Caco-2 (cell line): ENCODE measurements at regions not wholly inside any gene's neighbourhood (a gene's known extent, or its start where the extent isn't known, plus 50 kb on each side); places are given as distances from the start of the nearest gene placed in this dataset.

Experiments
- BruUV-seq: library from RNA; stranded (reverse); fragments of 400-500 nt; replicated peaks from 2 replicates; lab custom pipeline; 2021; lab: Mats Ljungman, UMichigan
- CTCF ChIA-PET: fragments of 300-600 bp; sonication (Branson Sonifier 250); formaldehyde crosslinking; loops from one replicate; lab custom pipeline; 2022; ENCODE audit warnings: antibody characterized with exemption; lab: Charles Lee
- POLR2A ChIA-PET: fragments of 300-600 bp; sonication (Branson Sonifier 250); formaldehyde crosslinking; loops from one replicate; lab custom pipeline; 2022; ENCODE audit warnings: antibody characterized with exemption; lab: Charles Lee
- DNase-seq, 2 experiments: peaks; one replicate each; pipeline versions ENCODE4 v3.0.0 to v3.0.0-alpha.2; 2020 to 2022
- H3K27me3 ChIP-seq: replicated peaks from 2 replicates; pipeline ENCODE4 v1.6.0; 2011; ENCODE audit warnings: low read length; ENCODE audit not compliant: control insufficient read depth, insufficient read depth
- H3K36me3 ChIP-seq: 2 replicates; pipeline ENCODE4 v1.5.1; 2011; ENCODE audit warnings: low read length; ENCODE audit not compliant: control insufficient read depth, insufficient read depth
- H3K4me1 ChIP-seq: fragments of 250-450 bp; sonication (Bioruptor Pico); 2 replicates; pipeline ENCODE4 v1.5.1; 2020; ENCODE audit warnings: mild to moderate bottlenecking
- H3K4me3 ChIP-seq: 2 replicates; pipeline ENCODE4 v1.5.1; 2011; ENCODE audit warnings: low read depth, mild to moderate bottlenecking, control low read depth, low read length
- H3K9me3 ChIP-seq: fragments of 250-450 bp; sonication (Bioruptor Pico); 2 replicates; pipeline ENCODE4 v1.5.1; 2020; ENCODE audit warnings: mild to moderate bottlenecking, moderate library complexity
- H3K27ac Mint-ChIP-seq: one replicate; pipeline ENCODE4 v1.8.0; 2022; ENCODE audit warnings: mixed read lengths; ENCODE audit not compliant: unreplicated experiment
- H3K27me3 Mint-ChIP-seq: one replicate; pipeline ENCODE4 v1.8.0; 2022; ENCODE audit warnings: mixed read lengths; ENCODE audit not compliant: insufficient read depth, unreplicated experiment
- H3K36me3 Mint-ChIP-seq: one replicate; pipeline ENCODE4 v1.8.0; 2022; ENCODE audit warnings: mild to moderate bottlenecking, mixed read lengths; ENCODE audit not compliant: insufficient read depth, unreplicated experiment
- H3K4me1 Mint-ChIP-seq: one replicate; pipeline ENCODE4 v1.8.0; 2022; ENCODE audit warnings: low read depth, mixed read lengths; ENCODE audit not compliant: unreplicated experiment
- H3K4me3 Mint-ChIP-seq: one replicate; pipeline ENCODE4 v1.8.0; 2022; ENCODE audit warnings: mild to moderate bottlenecking, moderate library complexity, mixed read lengths; ENCODE audit not compliant: unreplicated experiment
- H3K9me3 Mint-ChIP-seq: one replicate; pipeline ENCODE4 v1.8.0; 2022; ENCODE audit warnings: mixed read lengths; ENCODE audit not compliant: unreplicated experiment
- CTCF ChIP-seq, 2 experiments: fragments of 200-600 bp in 1 of 2; IDR thresholded peaks; 1 replicate in 1 of 2; 2 replicates in 1 of 2; pipeline versions ENCODE4 v1.5.1 to v1.8.0; 2011 to 2022; ENCODE audit warnings: antibody characterized with exemption in 1 of 2, control low read depth in 1 of 2, inconsistent platforms in 1 of 2, low read depth in 1 of 2, low read length in 1 of 2, mild to moderate bottlenecking in 1 of 2, moderate library complexity in 1 of 2; ENCODE audit not compliant: insufficient read depth in 1 of 2, severe bottlenecking in 1 of 2, unreplicated experiment in 1 of 2
- intact Hi-C: fragments of 100-400 bp; cut with micrococcal nuclease; formaldehyde crosslinking; loops from one replicate; pipeline ENCODE4 v1.10.0; 2022; ENCODE audit not compliant: unreplicated experiment

GRCh38 chr7:153081496-153081895 lies 321.9 kb downstream of the ACTR3B start:
- ChIA-PET CTCF (no interaction called here), POLR2A (no interaction called here)
- TF ChIP-seq CTCF (IDR thresholded peaks at IDR 0.05; ENCODE audit: insufficient read depth in 1 of 2, low read depth in 1 of 2, low read length in 1 of 2, severe bottlenecking in 1 of 2, unreplicated experiment in 1 of 2) = no peak
- H3K27me3 ChIP-seq = no peaks in the 10 kb centered on the region
- Mint-ChIP-seq H3K27ac (no peak overlapping the region), H3K9me3 (no peaks in the 10 kb centered on the region), H3K27me3 (peaks cover 6% of the 10 kb centered on the region), H3K36me3 (no peaks in the 10 kb centered on the region), H3K4me1 (no peaks in the 10 kb centered on the region), H3K4me3 (no peak overlapping the region)
- H3K9me3 ChIP-seq = no peaks in the 10 kb centered on the region
- no peak overlapping the region for H3K4me3 ChIP-seq
- DNase-seq = no peak
- no TSS peak for BruUV-seq
- H3K4me1 ChIP-seq = no peaks in the 10 kb centered on the region
- intact Hi-C loops = no loop called here
- H3K36me3 ChIP-seq = no peaks in the 10 kb centered on the region

DNA sequence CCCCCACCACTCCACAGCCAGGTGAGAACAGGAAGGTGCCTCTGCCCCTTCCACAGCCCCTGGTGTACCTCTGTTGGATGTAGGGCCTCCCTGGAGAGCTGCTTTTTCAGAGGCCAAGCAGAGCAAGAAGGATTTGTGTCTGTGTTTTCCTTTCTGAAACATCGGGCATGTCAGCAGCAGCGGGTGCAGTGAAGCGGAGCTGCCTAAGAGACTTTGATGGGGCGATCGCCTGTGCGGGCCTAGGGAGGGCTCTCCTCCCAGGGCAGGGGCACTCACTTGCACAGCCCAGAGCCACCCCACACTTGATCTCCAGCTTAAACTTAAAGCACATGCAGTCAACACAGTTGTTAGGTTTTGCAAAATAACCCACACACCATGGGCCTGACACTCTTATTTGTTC lies 324.7 kb downstream of the ACTR3B start:
- H3K27ac Mint-ChIP-seq = no peak overlapping the region

DNA sequence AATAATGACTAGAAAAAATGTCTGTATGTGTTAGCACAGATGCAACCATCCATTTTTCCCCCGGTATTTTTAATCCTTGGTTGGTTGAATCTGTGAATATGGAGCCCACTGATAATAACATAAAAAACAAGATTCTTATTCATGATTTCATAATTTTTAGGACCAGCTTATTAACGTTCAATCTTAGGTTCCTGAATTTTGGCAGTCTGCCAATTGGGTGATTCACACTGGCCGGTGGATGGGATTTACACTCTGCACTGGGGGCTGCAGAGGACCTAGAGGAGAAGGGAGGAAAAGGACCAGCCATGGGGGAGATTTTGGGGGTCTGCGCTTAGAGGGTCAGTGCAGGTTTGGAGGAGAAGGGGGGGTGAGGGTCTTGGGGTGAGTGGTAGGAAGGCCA lies 327.9 kb downstream of the ACTR3B start:
- no peaks in the 10 kb centered on the region for H3K9me3 Mint-ChIP-seq
- H3K4me1 Mint-ChIP-seq = no peaks in the 10 kb centered on the region
- intact Hi-C loops = no loop called here
- H3K4me3 Mint-ChIP-seq = no peak overlapping the region
- DNase-seq = no peak
- no TSS peak for BruUV-seq
- no peaks in the 10 kb centered on the region for H3K4me1 ChIP-seq
- H3K9me3 ChIP-seq = no peaks in the 10 kb centered on the region
- H3K27ac Mint-ChIP-seq = no peak overlapping the region
- H3K36me3 Mint-ChIP-seq = no peaks in the 10 kb centered on the region
- CTCF ChIA-PET = no interaction called here
- no peak overlapping the region for H3K4me3 ChIP-seq
- no peaks in the 10 kb centered on the region for H3K36me3 ChIP-seq
- TF ChIP-seq CTCF (IDR thresholded peaks at IDR 0.05; ENCODE audit: insufficient read depth in 1 of 2, low read depth in 1 of 2, low read length in 1 of 2, severe bottlenecking in 1 of 2, unreplicated experiment in 1 of 2) = no peak
- POLR2A ChIA-PET = no interaction called here
- H3K27me3 Mint-ChIP-seq = peaks cover 7% of the 10 kb centered on the region
- no peaks in the 10 kb centered on the region for H3K27me3 ChIP-seq

More for the DNA sequence above, 324.7 kb downstream of the ACTR3B start:
- H3K9me3 Mint-ChIP-seq = no peaks in the 10 kb centered on the region
- Histone ChIP-seq H3K4me1 (no peaks in the 10 kb centered on the region), H3K27me3 (no peaks in the 10 kb centered on the region), H3K9me3 (no peaks in the 10 kb centered on the region), H3K36me3 (no peaks in the 10 kb centered on the region), H3K4me3 (no peak overlapping the region)
- no peak for TF ChIP-seq CTCF (IDR thresholded peaks at IDR 0.05; ENCODE audit: insufficient read depth in 1 of 2, low read depth in 1 of 2, low read length in 1 of 2, severe bottlenecking in 1 of 2, unreplicated experiment in 1 of 2)
- no peaks in the 10 kb centered on the region for H3K4me1 Mint-ChIP-seq
- no peak for DNase-seq
- H3K4me3 Mint-ChIP-seq = no peak overlapping the region
- no peaks in the 10 kb centered on the region for H3K36me3 Mint-ChIP-seq
- POLR2A ChIA-PET = no interaction called here
- intact Hi-C loops = no loop called here
- no TSS peak for BruUV-seq
- CTCF ChIA-PET = no interaction called here
- H3K27me3 Mint-ChIP-seq = peaks cover 6% of the 10 kb centered on the region
